ENCODE measurements at regions not wholly inside any gene's neighbourhood (a gene's known extent, or its start where the extent isn't known, plus 50 kb on each side); places are given as distances from the start of the nearest gene placed in this dataset.

DNA sequence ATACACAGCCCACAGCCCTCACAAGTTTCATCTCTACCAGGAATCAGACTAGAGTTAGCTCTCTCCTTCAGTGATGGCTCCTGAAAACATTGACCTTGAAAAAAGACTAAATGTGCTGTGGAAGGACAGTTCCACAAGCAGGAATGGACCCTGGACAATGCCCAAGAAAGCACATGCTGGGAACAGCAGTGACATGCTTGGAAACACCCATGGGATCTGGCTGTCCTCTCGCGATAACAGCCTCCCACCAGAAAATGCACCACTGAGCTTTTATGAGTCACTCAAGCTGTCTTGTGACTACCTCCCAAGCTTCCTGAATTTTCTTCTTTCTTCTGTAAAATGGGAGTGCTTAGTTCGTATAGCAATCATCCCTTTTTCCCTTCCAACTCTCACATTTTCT, 269.2 kb downstream of the LRATD1 start:
- POLR2A ChIA-PET (ENCODE audit: partially characterized antibody) = no interaction called here
- Histone ChIP-seq H3K23me2 (ENCODE audit: low read depth, low read length) (no peaks in the 10 kb centered on the region), H3K79me2 (ENCODE audit: control insufficient read depth in 1 of 2, insufficient read depth in 2 of 2, low read length in 2 of 2) (no peaks in the 10 kb centered on the region), H3K27me3 (replicated peaks in 1 of 4; ENCODE audit: control insufficient read depth in 3 of 4, extremely low read depth in 1 of 4, insufficient read depth in 3 of 4, low read length in 3 of 4) (no peaks in the 10 kb centered on the region), H2BK5ac (ENCODE audit: low read depth, low read length) (no peak overlapping the region), H3K4me3 (ENCODE audit: extremely low read depth in 1 of 4, insufficient read depth in 2 of 4, low read depth in 3 of 4, low read length in 4 of 4) (no peak overlapping the region), H3K4me1 (replicated peaks in 1 of 4; ENCODE audit: control insufficient read depth in 3 of 4, insufficient read depth in 4 of 4, low read length in 3 of 4) (peaks cover 0 to 2% (median 0%) of the 10 kb centered on the region in 4 experiments; a peak in 2 of 7 replicates), H3K79me1 (ENCODE audit: low read depth, low read length) (no peaks in the 10 kb centered on the region), H2BK15ac (ENCODE audit: low read length) (no peak overlapping the region), H3K9me3 (ENCODE audit: insufficient read depth in 2 of 2, low read depth in 1 of 2, low read length in 1 of 2) (no peaks in the 10 kb centered on the region), H2BK120ac (replicated peaks; ENCODE audit: low read depth, low read length) (no peak overlapping the region), H3K56ac (replicated peaks; ENCODE audit: insufficient read length, low read depth, low read length) (no peak overlapping the region), H4K20me1 (replicated peaks in 1 of 2; ENCODE audit: control insufficient read depth in 1 of 2, insufficient read depth in 2 of 2, low read length in 2 of 2) (no peaks in the 10 kb centered on the region), H3K14ac (ENCODE audit: insufficient read length) (no peak overlapping the region), H2AK5ac (ENCODE audit: low read depth, low read length) (no peak overlapping the region), H3K4me2 (ENCODE audit: insufficient read depth in 1 of 2, low read depth in 2 of 2, low read length in 2 of 2) (no peak overlapping the region), H2AFZ (ENCODE audit: low read length) (no peak overlapping the region), H4K91ac (replicated peaks; ENCODE audit: insufficient read length, low read length) (no peak overlapping the region), H3K18ac (ENCODE audit: extremely low read depth, low read length) (no peak overlapping the region), H3K4ac (replicated peaks; ENCODE audit: insufficient read length, low read depth, low read length) (no peak overlapping the region), H3K23ac (ENCODE audit: insufficient read length) (no peak overlapping the region), H3K27ac (ENCODE audit: low read depth, low read length) (no peak overlapping the region), H2BK12ac (ENCODE audit: low read depth, low read length) (no peak overlapping the region), H4K5ac (ENCODE audit: insufficient read length, low read depth, low read length) (no peak overlapping the region), H4K8ac (ENCODE audit: extremely low read depth, insufficient read depth, low read length) (no peak overlapping the region), H3K9ac (replicated peaks in 1 of 4; ENCODE audit: extremely low read depth in 1 of 4, low read depth in 3 of 4, low read length in 3 of 4) (no peak overlapping the region), H3K36me3 (ENCODE audit: control insufficient read depth in 2 of 4, insufficient read depth in 4 of 4, low read length in 3 of 4) (no peaks in the 10 kb centered on the region), H2BK20ac (ENCODE audit: low read length) (no peak overlapping the region)
- CTCF ChIA-PET (ENCODE audit: partially characterized antibody) = interaction anchor here (0.6 to 2.8 kb wide), 6 partner anchors 11 to 873 kb away, joined by 3 to 20 read pairs (median 3); no protein-coding TSS in a partner anchor
- DNase-seq (ENCODE audit: low read depth in 1 of 2, low spot score in 2 of 2) (no peak), FAIRE-seq (no peak)
- TF ChIP-seq, protein P1, sequence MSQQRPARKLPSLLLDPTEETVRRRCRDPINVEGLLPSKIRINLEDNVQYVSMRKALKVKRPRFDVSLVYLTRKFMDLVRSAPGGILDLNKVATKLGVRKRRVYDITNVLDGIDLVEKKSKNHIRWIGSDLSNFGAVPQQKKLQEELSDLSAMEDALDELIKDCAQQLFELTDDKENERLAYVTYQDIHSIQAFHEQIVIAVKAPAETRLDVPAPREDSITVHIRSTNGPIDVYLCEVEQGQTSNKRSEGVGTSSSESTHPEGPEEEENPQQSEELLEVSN (IDR thresholded peaks at IDR 0.05) = no peak
- TF ChIP-seq PHF8 (conservative IDR thresholded peaks at IDR 0.05; ENCODE audit: low read depth, low read length) (no peak), EP300 (IDR thresholded peaks at IDR 0.05; ENCODE audit: borderline replicate concordance in 1 of 2, low read depth in 2 of 2, low read length in 2 of 2) (no peak), BCL11A (IDR thresholded peaks at IDR 0.05; ENCODE audit: low read depth in 2 of 2, low read length in 2 of 2) (no peak), RNF2 (IDR thresholded peaks at IDR 0.05; ENCODE audit: borderline replicate concordance, low read depth, low read length, missing control alignments, poor library complexity, severe bottlenecking) (no peak), TBP (IDR thresholded peaks at IDR 0.05; ENCODE audit: low read depth, low read length) (no peak), HDAC6 (IDR thresholded peaks at IDR 0.05; ENCODE audit: low read depth, low read length) (no peak), CHD1 (IDR thresholded peaks at IDR 0.05; ENCODE audit: low read depth, low read length) (no peak), TAF1 (IDR thresholded peaks at IDR 0.05; ENCODE audit: low read depth, low read length) (no peak), CEBPB (IDR thresholded peaks at IDR 0.05; ENCODE audit: low read depth, low read length) (no peak), SIX5 (IDR thresholded peaks at IDR 0.05; ENCODE audit: low read depth, low read length) (no peak)
- TF ChIP-seq, protein P2, sequence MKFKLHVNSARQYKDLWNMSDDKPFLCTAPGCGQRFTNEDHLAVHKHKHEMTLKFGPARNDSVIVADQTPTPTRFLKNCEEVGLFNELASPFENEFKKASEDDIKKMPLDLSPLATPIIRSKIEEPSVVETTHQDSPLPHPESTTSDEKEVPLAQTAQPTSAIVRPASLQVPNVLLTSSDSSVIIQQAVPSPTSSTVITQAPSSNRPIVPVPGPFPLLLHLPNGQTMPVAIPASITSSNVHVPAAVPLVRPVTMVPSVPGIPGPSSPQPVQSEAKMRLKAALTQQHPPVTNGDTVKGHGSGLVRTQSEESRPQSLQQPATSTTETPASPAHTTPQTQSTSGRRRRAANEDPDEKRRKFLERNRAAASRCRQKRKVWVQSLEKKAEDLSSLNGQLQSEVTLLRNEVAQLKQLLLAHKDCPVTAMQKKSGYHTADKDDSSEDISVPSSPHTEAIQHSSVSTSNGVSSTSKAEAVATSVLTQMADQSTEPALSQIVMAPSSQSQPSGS (IDR thresholded peaks at IDR 0.05; ENCODE audit: low read length) = no peak
- 82% methylated on average over 3 of the region's 3 CpGs; no CpG with 5 or more reads in 1 of the 2 experiments for WGBS, 2 experiments (ENCODE audit: extremely low coverage in 1 of 2, insufficient coverage in 1 of 2, insufficient read length in 1 of 2, insufficient replicate concordance in 2 of 2, low coverage in 1 of 2, low lambda C conversion rate in 2 of 2, missing lambda C conversion rate in 1 of 2)
